OCI-LY3 (cell line): ENCODE measurements at regions not wholly inside any gene's neighbourhood (a gene's known extent, or its start where the extent isn't known, plus 50 kb on each side); places are given as distances from the start of the nearest gene placed in this dataset.

Experiments used
- CTCF ChIP-seq: fragments of 200-600, 300-600 bp; sonication (generic); IDR thresholded peaks from 2 replicates; pipeline ENCODE4 v1.5.1; 2014; ENCODE audit warnings: antibody characterized with exemption, low read length, low read depth
- EZH2phosphoT487 ChIP-seq: fragments of 200-600 bp; shearing (Covaris generic); IDR thresholded peaks from 2 replicates; pipeline ENCODE4 v1.6.1; 2018; ENCODE audit warnings: antibody characterized with exemption, mixed run types, low read depth

GRCh38 chr10:53091574-53091973 lies 319.0 kb upstream of the MBL2 start:
- TF ChIP-seq CTCF (no peak), EZH2phosphoT487 (no peak)
